ENCODE measurements at regions not wholly inside any gene's neighbourhood (a gene's known extent, or its start where the extent isn't known, plus 50 kb on each side); places are given as distances from the start of the nearest gene placed in this dataset.

GRCh38 chr12:23262670-23263069 is 637.7 kb downstream of the ETNK1 start:
- Histone ChIP-seq H3K79me2 (ENCODE audit: control insufficient read depth, insufficient read depth, low read length) (no peaks in the 10 kb centered on the region), H3K4me1 (ENCODE audit: control insufficient read depth, extremely low read depth, insufficient read depth, low read length) (no peaks in the 10 kb centered on the region), H2AFZ (ENCODE audit: low read length) (no peak overlapping the region), H3K36me3 (ENCODE audit: control insufficient read depth, insufficient read depth, low read length) (no peaks in the 10 kb centered on the region), H3K4me2 (ENCODE audit: extremely low read depth, insufficient read depth, low read length) (no peak overlapping the region), H3K4me3 (replicated peaks in 1 of 4; ENCODE audit: control extremely low read depth in 1 of 4, insufficient read depth in 1 of 4, low read depth in 3 of 4, low read length in 4 of 4) (no peak overlapping the region), H3K9ac (ENCODE audit: insufficient read depth, low read length) (no peak overlapping the region), H3K9me3 (ENCODE audit: control insufficient read depth, insufficient read depth, low read depth, low read length) (no peaks in the 10 kb centered on the region), H4K20me1 (ENCODE audit: control insufficient read depth, extremely low read depth, insufficient read depth, low read length) (no peaks in the 10 kb centered on the region), H3K27me3 (ENCODE audit: control insufficient read depth, insufficient read depth, low read length) (no peaks in the 10 kb centered on the region), H3K27ac (ENCODE audit: insufficient read depth, low read length) (no peak overlapping the region)
- DNase-seq (ENCODE audit: low read depth in 2 of 2): no peak
- TF ChIP-seq, protein P1, sequence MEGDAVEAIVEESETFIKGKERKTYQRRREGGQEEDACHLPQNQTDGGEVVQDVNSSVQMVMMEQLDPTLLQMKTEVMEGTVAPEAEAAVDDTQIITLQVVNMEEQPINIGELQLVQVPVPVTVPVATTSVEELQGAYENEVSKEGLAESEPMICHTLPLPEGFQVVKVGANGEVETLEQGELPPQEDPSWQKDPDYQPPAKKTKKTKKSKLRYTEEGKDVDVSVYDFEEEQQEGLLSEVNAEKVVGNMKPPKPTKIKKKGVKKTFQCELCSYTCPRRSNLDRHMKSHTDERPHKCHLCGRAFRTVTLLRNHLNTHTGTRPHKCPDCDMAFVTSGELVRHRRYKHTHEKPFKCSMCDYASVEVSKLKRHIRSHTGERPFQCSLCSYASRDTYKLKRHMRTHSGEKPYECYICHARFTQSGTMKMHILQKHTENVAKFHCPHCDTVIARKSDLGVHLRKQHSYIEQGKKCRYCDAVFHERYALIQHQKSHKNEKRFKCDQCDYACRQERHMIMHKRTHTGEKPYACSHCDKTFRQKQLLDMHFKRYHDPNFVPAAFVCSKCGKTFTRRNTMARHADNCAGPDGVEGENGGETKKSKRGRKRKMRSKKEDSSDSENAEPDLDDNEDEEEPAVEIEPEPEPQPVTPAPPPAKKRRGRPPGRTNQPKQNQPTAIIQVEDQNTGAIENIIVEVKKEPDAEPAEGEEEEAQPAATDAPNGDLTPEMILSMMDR (conservative IDR thresholded peaks at IDR 0.05 in 1 of 2, IDR thresholded peaks at IDR 0.05 in 1 of 2; ENCODE audit: low read depth in 1 of 2, low read length in 2 of 2): no peak
- TF ChIP-seq EZH2 (IDR thresholded peaks at IDR 0.05; ENCODE audit: low read length, missing control alignments): no peak

DNA sequence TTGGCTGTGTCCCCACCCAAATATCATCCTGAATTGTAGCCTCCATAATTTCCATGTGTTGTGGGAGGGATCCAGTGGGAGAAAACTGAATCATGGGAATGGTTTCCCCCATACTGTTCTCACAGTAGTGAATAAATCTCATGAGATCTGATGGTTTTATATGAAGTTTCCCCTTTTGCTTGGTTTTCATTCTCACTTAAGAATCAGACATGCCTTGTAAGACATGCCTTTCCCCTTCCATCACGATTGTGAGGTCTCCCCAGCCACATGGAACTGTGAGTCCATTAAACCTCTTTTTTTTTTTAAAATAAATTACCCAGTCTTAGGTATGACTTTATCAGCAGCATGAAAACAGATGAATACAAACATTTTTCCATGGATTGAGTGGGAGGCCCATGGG is 652.9 kb downstream of the ETNK1 start:
- no peak overlapping the region for H3K27ac ChIP-seq (ENCODE audit: insufficient read depth, low read length)
- no peak for DNase-seq (ENCODE audit: low read depth in 2 of 2)
- no peaks in the 10 kb centered on the region for H3K27me3 ChIP-seq (ENCODE audit: control insufficient read depth, insufficient read depth, low read length)
- no peak overlapping the region for H2AFZ ChIP-seq (ENCODE audit: low read length)
- no peaks in the 10 kb centered on the region for H3K79me2 ChIP-seq (ENCODE audit: control insufficient read depth, insufficient read depth, low read length)
- H3K4me2 ChIP-seq (ENCODE audit: extremely low read depth, insufficient read depth, low read length): no peak overlapping the region
- no peak overlapping the region for H3K9ac ChIP-seq (ENCODE audit: insufficient read depth, low read length)
- H3K9me3 ChIP-seq (ENCODE audit: control insufficient read depth, insufficient read depth, low read depth, low read length): no peaks in the 10 kb centered on the region
- H3K4me3 ChIP-seq (replicated peaks in 1 of 4; ENCODE audit: control extremely low read depth in 1 of 4, insufficient read depth in 1 of 4, low read depth in 3 of 4, low read length in 4 of 4): no peak overlapping the region
- H3K4me1 ChIP-seq (ENCODE audit: control insufficient read depth, extremely low read depth, insufficient read depth, low read length): no peaks in the 10 kb centered on the region
- H4K20me1 ChIP-seq (ENCODE audit: control insufficient read depth, extremely low read depth, insufficient read depth, low read length): no peaks in the 10 kb centered on the region
- no peak for TF ChIP-seq EZH2 (IDR thresholded peaks at IDR 0.05; ENCODE audit: low read length, missing control alignments)
- TF ChIP-seq, protein P1 (conservative IDR thresholded peaks at IDR 0.05 in 1 of 2, IDR thresholded peaks at IDR 0.05 in 1 of 2; ENCODE audit: low read depth in 1 of 2, low read length in 2 of 2): no peak
- no peaks in the 10 kb centered on the region for H3K36me3 ChIP-seq (ENCODE audit: control insufficient read depth, insufficient read depth, low read length)

- Histone ChIP-seq H3K27me3 (ENCODE audit: control insufficient read depth, insufficient read depth, low read length) (no peaks in the 10 kb centered on the region), H3K4me3 (replicated peaks in 1 of 4; ENCODE audit: control extremely low read depth in 1 of 4, insufficient read depth in 1 of 4, low read depth in 3 of 4, low read length in 4 of 4) (no peak overlapping the region), H3K27ac (ENCODE audit: insufficient read depth, low read length) (no peak overlapping the region), H2AFZ (ENCODE audit: low read length) (no peak overlapping the region), H3K4me1 (ENCODE audit: control insufficient read depth, extremely low read depth, insufficient read depth, low read length) (no peaks in the 10 kb centered on the region), H3K4me2 (ENCODE audit: extremely low read depth, insufficient read depth, low read length) (no peak overlapping the region), H3K79me2 (ENCODE audit: control insufficient read depth, insufficient read depth, low read length) (no peaks in the 10 kb centered on the region), H3K9ac (ENCODE audit: insufficient read depth, low read length) (no peak overlapping the region), H3K36me3 (ENCODE audit: control insufficient read depth, insufficient read depth, low read length) (no peaks in the 10 kb centered on the region), H3K9me3 (ENCODE audit: control insufficient read depth, insufficient read depth, low read depth, low read length) (no peaks in the 10 kb centered on the region), H4K20me1 (ENCODE audit: control insufficient read depth, extremely low read depth, insufficient read depth, low read length) (no peaks in the 10 kb centered on the region)
- TF ChIP-seq, protein P1 (conservative IDR thresholded peaks at IDR 0.05 in 1 of 2, IDR thresholded peaks at IDR 0.05 in 1 of 2; ENCODE audit: low read depth in 1 of 2, low read length in 2 of 2): no peak
- TF ChIP-seq EZH2 (IDR thresholded peaks at IDR 0.05; ENCODE audit: low read length, missing control alignments): no peak
- no peak for DNase-seq (ENCODE audit: low read depth in 2 of 2)
Observed at GRCh38 chr12:23281295-23281694, 656.3 kb downstream of the ETNK1 start.
